NCI-H774 (cell line): ENCODE measurements at regions not wholly inside any gene's neighbourhood (a gene's known extent, or its start where the extent isn't known, plus 50 kb on each side); places are given as distances from the start of the nearest gene placed in this dataset.

Experiments used
- DNase-seq: peaks from one replicate; lab custom pipeline; 2025; lab: John Stamatoyannopoulos, UW

DNA sequence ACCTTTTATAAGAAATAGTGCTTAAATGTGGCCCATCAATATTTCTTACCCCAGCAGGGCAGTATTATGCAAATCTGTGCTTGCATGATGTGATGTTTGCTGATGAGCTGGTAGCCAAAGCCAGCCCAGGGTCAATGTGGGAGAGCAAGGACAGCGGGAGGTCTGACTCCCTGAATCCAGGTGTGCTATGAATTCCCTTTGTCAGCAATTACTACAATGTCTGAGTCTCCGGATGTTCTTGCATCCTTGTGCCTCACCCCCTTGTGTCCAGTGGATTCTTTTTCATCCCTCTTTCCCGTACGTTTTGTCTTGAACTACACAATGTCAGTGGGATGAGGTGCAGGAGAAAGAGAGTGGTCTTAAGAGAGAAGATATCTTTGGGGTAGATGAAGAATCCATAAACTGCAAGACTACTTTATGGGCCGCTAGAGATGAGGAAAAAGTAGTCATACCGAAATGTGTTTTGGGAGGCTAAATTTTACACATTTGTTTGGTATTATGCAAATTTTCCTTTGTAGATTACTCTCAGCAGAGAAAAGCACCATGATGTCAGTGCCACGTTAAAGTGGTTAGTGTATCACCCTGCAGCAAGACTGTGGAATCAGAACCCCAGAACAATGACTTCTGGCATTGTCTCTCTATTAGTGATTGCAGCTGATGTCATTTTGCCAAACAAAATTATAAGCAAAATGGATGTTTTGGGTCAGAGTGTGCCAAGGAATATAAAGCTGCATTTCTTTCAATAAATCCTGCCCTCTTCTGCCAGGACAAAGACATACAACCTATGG lies 53.5 kb upstream of the TSHZ3 start:
- DNase-seq = no peak

DNA sequence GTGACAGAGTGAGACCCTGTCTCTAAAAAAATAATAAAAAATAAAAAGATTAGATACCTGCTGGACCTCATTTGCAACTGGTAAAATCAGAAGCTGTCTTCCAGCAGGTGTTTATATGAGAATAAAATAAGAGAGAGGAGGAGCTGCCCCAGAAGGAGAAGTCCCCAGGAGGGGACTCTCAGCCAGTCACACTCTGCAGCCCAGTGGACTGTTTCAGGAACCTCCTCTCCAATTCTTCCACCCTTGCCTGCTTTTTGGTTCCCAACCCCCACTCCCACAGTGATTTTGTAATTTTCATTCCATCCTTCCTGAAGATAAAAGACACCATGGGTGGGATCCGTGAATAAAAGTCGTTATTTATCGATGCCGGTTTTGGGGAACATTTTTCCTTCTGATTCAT lies 56.9 kb upstream of the TSHZ3 start:
- no peak for DNase-seq

DNA sequence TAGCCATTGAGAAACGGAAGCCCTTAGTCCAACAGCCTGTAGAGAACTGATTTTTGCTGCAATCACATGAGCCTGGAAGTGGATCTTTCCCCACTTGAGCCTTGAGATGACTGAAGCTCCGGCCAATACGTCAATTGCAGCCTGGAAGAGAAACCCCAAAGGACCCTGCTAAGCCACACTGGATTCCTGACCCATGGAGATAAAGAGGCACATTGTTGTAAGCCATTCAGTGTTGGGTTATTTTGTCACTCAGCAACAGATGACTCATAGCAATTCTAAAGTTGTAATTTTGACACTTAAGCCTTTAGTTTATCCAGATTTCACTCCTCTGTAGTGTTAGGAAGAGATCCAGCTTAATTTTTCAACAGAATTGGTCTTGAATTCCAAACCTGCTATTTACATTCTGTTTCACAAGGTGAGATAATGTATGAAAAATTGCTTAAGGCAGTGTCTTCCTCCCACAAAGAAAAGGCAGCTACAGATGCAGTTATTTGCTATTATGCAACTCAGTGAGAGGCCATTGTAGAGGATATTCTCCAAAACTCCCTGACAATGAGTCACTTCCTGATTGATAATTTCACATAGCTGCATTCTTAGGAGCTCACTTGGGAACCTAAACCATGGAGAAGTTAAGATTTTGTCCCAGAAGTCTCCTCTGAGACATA lies 59.4 kb upstream of the TSHZ3 start:
- DNase-seq = no peak

DNA sequence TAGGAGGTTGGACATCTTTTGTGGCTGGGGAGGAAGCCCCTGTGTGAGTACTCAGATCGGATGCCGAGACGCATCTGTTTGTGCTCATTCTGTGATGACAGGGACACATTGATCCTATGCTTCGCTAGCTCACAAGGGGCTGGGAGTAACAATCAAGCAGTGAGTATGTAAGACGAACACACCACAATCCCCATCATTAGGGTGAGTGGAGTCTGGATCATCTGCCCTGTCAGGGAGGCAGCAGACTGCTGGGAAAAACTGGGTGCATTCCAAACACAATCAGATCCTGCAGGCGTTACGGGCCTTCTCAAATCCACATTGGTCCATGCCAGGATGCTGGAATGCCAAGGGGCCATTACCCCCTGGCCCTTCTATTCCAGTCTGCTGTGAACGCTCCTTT lies 64.1 kb upstream of the TSHZ3 start:
- no peak for DNase-seq

DNA sequence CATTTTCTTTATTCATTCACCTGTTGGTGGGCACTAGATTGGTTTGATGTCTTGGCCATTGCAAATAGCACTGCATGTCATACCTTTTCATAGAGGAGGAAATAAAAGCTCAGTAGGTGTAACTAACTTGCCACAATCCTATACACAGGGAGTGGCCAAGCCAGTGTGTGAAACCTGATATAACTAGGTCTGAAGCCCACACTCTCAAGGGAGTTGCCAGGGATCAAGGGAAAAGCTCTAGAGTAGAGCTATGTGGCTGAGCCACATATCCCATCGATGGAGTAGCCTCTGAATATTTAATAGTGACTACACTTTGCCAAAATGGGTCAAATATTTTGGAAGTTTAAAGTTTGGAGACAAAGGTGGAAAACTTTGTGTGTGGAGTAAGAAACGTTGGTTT lies 66.1 kb upstream of the TSHZ3 start:
- DNase-seq = no peak

DNA sequence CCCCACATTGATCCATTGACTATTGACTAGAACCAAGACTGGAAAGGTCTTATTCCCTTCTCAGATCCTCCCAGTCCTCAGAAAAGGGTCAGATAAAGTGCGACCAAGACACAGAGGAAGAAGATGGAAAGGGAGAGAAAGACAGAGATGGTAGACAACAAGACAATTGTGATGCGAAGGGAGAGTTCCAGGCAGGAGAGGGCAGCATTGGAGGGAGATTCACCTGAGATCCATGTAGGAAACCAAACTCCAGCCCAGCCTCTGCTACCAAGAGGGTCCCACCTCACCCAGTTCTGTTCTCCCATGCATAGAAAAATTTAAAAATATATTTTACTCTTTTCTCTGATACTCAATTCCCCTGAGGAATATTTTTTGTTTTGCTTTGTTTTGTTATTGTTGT lies 67.3 kb upstream of the TSHZ3 start:
- no peak for DNase-seq

DNA sequence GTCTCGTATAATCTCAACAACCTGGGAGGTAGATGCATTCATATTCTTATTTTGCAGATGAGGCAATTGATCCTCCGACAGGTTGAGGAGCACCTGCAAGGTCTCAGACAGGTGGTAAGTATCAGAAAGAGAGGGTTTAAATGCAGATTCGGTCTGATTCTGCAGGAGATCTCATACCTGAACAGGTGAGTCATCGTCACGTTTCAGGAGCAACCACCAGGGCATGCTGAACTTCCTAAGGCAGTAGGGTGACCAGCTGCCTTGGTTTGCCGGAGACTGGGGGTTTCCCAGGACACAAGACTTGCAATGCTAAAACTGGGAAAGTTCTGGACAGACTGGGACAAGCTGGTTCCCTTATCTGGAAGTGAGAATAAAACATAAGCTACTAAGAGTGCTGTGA lies 68.8 kb upstream of the TSHZ3 start:
- no peak for DNase-seq

DNA sequence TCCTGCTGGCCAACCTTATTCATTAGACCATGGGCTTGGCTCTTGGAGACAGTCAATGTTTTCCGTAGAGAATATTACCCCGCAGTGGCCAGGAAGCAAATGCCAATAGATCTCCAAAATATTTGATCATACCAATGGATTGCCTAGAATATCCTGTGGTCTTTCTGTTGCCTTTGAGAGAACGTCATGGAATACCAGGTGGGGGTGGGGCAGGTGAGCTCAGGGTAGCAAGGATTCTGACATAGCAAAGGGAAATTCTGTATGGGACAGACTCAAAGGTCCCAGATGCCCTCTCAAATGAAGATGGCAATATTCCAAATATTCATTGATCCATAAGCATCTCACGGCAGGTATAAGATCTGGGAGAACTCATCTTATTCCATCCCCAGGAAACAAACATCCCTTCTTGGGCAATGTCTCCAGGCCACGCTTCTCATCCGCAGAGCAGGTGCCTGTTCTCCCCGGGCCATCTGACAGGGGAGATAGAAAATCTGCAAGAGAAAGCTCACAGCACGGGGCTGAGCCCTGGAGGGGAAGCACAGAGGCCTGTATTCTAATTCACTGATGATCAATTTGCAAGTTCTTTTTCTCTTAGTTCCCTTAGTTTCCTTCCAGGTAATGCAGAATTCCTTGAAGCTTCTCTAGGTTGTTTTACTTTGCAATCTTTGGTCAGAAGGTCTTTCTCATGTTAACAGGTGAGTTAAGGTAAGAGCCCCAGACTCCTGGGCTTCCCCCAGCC lies 69.6 kb upstream of the TSHZ3 start:
- DNase-seq = no peak

DNA sequence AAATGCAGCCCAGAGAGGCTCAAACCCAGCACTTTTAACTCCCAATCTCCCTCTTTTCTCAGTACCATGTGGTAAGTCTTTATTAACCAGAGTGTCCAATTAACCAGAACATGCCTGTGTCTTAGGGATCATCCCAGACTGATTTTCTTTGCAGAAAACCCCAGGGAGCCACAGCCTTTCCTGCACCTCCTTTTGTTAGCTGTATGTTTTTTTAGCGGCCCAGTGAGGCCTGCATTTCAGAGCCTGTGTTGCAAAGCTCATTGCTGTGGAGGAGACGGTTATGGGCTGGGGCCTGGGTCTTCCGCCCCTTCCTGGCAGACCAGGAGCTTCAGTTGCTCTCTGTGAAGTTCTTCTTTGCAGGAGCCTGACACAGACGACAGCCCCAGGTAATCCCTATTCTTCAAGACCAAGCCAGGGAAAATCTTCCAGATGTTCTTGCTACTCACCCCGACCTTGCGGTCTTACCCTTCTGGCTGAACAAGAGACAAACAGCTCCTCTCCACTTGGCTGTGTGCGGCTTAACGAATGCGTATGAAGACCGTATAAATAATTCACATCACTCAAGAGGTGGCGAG lies 70.7 kb upstream of the TSHZ3 start:
- no peak for DNase-seq

DNA sequence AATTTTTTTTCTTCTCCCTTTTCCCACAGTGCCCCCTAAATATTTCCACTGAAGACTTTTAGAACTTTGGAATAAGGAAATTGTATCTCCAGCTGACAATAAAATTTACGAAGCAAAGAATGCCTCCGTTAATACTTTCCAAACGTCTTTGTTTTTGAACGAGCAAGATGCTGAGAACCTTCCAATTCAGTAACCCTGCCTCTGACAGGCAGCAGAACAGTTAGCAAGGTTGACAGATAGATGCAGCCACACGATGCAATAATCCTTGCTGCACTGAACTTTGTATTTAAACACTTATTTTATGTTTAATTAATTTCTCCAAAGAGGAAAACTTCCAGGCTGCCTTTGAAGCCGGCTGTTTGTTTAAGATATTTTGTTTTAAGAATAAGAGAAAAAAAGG lies 71.8 kb upstream of the TSHZ3 start:
- DNase-seq = no peak

DNA sequence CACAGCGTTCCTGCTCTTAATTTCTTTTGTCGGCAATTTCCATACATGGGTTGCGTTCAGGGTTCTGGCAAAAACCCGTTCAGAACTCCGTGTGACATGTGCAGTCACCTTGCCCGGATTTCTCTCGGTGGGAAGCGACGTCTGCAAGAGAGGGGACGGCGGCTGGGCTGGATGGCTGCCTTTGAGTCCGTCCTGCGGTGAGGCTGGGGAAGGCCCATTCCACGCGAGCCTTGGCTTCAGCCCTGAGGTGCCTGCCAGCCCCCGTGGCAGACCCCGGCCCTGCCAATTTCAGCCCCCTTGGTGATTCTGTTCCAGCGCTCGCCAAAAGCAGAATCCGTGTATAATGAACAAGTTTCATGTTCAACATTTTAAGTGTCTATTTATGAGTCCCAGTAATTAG lies 72.6 kb upstream of the TSHZ3 start:
- DNase-seq = no peak

DNA sequence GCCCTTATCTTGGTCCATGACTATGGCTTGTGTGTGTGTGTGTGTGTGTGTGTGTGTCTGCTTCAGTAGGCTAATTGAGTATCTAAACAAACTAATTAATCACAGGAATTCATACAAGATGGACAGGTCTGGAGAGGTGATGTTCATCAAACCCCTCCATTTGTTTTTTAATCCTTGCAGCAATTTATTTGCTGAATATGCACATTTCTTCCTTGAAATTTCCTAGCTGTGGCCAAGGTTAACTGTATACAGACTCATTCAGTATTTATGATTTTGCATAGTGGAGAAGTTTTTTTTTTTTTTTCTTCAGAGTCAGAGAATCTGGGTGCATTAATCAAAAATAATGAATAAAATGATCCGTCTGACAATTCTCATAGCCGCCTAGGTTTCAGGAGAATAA lies 74.7 kb upstream of the TSHZ3 start:
- no peak for DNase-seq

DNA sequence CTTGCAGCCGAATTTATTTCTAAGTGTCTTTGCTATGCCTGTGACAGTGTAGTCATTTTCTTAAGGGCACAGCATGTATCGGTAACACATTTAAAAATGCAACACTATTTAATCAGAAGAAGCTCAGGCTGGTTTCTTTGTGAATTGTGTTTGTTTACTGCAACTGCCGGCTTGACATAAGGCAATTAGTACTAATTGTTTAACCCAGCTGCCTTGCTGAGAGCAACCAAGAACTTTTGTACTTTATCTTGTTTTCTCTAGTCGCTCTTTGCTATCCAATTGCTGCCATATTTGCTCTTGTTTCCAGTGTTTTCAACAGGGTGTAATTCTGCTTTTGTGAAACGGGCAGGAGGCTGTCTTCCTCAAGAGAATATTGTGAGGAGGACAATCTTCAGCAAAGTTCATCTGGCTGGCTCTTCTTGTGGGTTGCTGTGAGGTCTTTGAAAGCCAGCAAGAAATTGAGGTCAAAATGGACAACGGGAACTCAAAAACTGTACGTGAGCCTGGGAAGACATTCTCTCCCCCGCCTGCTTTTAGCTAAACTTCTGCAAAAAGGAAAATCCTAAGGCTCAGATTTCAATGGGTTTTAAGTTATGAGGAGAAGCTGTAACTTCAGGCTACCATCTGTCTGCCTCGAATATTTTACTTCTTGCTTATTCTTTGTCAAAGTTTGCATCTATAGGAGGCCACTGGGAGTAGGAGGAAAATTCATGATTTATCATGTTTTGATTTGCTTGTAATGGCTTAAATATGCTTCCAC lies 75.8 kb upstream of the TSHZ3 start:
- no peak for DNase-seq

DNA sequence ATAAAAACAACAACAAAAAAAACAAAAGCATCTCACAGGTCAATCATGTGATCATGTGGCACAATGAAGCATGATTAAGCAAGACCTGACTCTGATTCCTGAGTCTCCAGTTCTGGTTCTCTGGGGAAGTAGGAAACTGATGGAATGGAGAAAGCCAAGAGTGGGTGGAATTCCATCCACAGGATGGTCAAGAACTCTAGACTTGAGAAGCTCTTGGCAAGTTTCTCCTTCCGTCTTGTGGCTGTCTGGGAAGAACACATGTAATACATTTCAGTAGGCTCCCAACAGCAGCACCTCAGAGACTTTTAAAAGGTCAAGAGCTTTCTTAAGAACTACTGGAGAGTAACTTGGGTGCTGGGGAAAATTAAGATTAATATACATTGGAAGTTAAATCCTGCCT lies 78.6 kb upstream of the TSHZ3 start:
- no peak for DNase-seq

DNA sequence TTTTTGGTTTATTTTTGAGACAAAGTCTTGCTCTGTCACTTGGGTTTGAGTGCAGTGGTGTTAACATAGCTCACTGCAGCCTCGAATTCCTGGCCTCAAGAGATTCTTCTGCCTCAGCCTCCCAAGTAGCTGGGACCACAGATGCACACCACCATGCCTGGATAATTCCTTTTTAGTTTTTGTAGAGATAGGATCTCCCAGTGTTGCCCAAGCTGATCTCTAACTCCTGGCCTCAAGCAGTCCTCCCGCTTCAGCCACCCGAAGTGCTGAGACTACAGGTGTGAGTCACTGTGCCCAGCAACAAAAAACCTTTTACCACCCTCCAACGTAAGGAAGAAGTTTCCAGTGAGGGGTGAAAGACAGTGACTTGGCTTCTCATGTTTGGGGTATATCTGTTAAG lies 81.1 kb upstream of the TSHZ3 start:
- DNase-seq = no peak

DNA sequence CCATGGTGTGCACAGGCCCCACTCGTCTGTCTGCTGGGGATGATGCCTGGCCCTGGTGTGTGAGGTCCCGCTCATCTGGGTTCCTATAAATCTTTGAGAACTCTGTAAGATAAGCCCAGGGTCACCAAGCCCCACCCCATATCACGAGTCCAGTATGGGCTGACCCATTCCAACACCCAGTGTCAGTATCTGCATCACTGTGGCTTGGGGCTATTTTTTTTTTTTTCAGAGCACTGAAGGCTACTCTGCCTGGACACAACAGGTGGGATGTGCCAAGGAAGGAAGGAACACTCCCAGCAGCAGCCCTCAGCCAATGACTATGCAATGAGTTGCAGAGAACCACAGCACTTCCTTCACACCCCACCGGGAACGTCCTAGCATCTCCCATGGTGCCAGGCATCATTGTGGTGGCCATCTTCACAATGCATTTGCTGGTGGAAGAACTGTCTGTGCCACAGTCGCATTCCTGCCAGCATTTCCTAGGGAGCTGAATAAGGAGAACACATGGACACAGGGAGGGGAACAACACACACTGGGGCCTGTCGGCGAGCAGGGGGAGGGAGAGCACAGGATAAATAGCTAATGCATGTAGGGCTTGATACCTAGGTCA lies 83.1 kb upstream of the TSHZ3 start:
- DNase-seq = no peak

DNA sequence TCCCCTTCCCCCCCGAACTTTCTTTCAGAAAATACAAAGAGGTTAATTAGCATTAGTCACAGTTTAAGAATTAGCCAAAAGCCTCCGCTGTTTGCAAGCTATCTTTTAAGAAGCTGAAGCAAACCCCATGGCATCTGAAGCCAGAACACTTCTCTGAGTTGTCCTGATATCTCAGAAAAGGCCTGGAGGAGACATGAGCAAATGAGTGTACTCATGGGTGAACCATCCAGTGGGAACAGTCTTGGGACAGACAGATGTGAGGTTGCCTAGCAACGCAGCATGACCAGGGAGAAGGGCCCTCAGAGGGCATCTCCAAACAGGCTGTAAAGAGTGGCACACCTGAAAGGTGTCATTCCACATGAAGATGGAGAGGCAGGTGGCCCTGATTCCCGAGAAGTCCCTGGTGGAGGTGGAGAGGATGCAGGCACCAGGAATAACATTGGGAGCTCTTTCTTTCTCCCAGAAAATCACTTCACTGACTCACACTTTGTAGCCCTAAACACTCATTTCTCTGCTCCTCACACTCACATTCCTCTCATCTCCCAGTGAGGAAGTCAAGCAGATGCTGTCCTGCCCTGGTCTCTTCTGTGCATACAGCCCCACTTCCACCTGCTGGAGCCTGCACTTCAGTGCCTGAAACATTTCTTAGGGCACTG lies 87.0 kb upstream of the TSHZ3 start:
- no peak for DNase-seq

DNA sequence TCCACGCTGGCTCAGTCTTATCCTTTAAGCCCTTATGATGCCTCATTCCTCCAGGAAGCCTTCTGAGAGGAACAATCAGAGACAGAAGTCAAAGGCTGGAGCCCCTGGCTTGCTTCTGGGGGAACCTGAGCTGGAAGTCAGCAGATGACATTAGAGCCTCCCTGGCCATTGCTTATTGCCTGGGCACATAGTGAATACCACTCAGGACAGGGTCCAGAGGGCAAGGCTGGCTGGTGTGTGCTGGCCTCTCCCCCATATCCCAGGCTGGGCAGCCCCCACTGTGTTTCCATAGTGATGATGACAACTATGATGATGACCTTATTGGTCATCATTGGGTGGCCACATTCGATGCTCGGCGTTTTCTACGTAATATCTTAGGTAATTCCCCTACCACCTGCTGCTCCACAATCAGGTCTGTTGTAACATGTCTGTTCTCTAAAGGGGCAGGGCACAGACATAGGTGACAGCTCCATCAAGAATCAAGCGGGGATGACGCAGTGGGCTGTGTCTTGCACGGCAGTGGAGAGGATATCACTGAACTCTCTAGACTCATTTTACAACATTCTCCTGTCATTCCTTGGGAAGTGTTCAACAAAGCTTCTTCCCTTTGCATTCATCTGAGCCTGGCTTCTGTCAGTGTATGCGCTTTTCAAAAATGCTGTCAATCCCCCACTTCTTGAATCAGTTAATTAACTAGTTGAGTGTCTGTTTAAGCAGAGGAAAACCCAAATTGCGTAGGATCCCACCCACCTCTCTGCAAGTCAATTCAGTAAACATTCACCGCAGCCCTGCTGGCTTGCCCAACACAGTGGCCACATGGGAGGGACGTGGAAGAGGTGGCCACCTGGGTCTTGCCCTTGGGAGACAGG lies 89.4 kb upstream of the TSHZ3 start:
- no peak for DNase-seq

DNA sequence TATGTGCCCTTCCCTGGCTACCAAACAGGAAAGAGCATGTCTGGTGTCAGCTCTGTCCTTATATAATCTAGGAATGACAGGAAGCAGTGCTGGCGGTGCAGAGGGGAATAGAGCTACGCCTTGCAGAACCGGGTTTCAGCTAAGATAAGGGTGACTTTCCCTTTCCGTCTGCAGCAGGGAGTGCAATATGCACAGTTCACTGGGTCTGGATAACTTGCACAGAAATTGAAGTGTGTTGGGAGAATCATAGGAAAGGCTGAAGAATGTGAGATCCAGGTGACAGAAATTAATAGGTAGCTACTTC lies 90.0 kb upstream of the TSHZ3 start:
- no peak for DNase-seq

DNA sequence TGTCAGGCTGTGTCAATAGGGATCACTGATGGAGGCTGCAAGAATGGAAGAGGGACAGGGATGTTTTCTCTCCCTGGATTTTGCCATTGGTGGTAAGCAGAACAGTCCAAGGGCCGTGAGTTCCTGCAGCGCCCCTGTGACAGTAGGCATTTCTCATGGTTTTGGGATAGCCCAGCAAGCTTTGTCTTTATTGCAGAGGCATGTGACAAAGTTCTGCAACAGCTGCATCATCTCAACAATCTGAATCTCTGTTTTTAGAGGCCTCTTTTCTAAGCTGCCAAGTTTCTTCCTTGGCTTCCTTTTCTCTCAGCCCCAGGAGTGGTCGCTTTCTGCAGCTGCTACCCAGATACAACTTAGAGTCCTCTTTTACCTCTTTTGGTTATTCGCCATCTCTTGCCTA lies 95.7 kb upstream of the TSHZ3 start:
- DNase-seq = no peak
